ENCODE measurements at regions not wholly inside any gene's neighbourhood (a gene's known extent, or its start where the extent isn't known, plus 50 kb on each side); places are given as distances from the start of the nearest gene placed in this dataset.
A peak's percentile ranks its signal among the peaks of the same experiment; 100 is the strongest.

DNA sequence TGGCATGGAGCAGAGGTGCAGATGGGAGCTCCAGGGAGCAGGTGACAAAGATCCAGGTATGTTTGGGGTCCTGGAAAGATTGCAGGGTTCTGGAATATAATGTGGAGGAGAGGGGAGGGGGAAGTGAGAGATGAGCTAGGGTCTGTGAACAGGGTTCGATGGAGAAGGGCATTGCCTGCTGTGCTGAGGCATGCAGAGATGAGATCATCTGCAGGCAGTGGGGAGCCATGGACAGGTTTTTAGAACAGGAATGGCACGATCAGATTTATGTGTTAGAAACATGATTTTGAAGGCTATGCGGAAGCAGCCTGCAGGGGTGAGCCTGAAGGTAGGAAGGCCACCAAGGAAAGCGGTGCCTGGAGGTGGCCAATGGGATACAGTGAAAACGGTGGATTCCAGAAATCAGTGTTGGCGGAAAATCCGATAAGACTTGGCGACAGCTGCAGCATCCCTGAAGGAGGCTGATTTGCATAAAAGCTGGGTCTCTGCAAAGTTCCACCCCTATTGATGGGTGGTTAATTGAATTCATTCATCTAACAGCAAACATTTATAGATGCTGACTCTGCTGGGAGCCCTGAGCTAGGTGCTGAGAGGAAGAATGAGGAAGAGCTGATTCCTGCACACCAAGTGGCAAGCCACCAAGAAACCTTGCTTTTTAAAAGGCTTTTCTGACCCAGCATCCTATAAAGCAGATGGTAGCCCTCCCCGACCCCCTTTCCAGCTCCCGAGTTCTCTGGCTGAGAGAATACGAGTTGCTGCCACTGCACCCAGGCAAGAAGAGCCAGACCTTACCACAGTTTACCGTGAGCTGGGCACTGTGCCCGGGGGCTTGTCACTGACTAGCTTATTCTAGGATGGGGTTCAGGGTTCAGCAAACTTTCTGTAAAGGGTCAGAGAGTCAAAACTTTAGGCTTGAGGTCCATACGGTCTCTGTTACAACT lies 139.2 kb upstream of the SMIM23 start:
- Mint-ChIP-seq H3K27ac (no peak overlapping the region), H3K4me3 (no peak overlapping the region)

DNA sequence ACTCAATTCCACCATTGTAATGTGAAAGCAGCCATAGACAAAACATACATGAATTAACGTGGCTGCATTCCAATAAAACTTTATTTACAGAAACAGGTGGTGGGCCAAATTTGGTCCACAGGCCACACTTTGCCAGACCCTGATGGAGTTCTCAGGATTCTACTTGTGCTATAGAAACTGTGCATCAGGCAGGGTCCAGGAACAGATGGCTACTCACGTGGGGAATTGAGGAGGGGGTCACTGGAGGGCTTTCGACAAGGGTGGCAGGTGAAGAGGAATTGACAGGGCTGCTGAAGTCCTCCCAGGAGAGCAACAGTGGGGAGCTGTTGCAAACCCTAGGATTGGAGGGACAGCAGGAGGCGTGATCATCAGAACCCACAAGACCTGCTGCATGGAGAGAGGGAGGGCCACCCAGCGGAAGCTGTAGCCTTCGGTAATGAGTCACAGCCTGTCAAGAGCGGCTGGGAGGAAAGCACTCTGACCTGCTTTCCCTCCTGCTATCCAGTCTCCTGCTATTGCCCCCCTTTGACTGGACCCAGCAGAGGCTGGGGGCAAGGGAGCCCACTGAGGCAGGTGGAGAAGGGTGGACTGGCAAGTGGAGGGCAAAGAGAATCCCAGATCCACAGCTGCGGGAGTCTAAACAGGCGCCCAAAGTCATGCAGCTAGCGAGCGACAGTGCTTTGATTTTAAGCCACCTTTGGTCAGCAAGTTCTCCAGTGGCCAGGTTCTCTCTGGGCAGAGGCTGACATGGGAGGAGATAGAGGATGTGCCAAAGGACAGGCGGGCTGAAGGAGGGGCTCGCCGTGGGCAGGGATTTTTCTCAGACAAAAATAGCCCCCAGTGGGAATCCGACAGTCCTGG lies 138.3 kb upstream of the SMIM23 start:
- Mint-ChIP-seq H3K4me1 (no peaks in the 10 kb centered on the region), H3K36me3 (ENCODE audit: low read depth) (no peaks in the 10 kb centered on the region), H3K9me3 (no peaks in the 10 kb centered on the region), H3K27me3 (peaks cover 20% of the 10 kb centered on the region), H3K4me3 (no peak overlapping the region), H3K27ac (no peak overlapping the region)
- peak; percentile 60 for ATAC-seq (replicated peaks)

More for the DNA sequence above, 139.2 kb upstream of the SMIM23 start:
- no peaks in the 10 kb centered on the region for H3K4me1 Mint-ChIP-seq
- no peak for ATAC-seq (replicated peaks)
- no peaks in the 10 kb centered on the region for H3K36me3 Mint-ChIP-seq (ENCODE audit: low read depth)
- H3K27me3 Mint-ChIP-seq = peaks cover 20% of the 10 kb centered on the region
- no peaks in the 10 kb centered on the region for H3K9me3 Mint-ChIP-seq

DNA sequence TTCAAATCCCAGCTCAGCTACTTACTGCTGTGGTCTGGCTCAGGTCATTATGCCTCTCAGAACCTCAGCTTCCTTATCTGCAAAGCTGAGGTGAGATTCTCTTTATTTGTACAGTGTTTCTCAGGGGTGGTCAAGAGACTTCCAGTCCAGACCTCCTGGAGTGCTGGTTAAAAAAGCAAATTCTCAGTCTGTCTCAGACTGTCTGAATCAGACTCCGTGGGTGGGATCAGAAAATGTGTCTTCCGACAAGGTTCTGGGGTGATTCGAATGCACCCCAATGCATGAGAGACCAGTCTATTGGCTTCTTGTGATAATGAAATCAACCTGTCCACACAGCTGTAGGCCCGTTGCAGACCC lies 137.7 kb upstream of the SMIM23 start:
- Mint-ChIP-seq H3K9me3 (no peaks in the 10 kb centered on the region), H3K4me3 (no peak overlapping the region), H3K4me1 (no peaks in the 10 kb centered on the region), H3K27ac (no peak overlapping the region), H3K27me3 (peaks cover 20% of the 10 kb centered on the region), H3K36me3 (ENCODE audit: low read depth) (no peaks in the 10 kb centered on the region)
- ATAC-seq (replicated peaks) = no peak

DNA sequence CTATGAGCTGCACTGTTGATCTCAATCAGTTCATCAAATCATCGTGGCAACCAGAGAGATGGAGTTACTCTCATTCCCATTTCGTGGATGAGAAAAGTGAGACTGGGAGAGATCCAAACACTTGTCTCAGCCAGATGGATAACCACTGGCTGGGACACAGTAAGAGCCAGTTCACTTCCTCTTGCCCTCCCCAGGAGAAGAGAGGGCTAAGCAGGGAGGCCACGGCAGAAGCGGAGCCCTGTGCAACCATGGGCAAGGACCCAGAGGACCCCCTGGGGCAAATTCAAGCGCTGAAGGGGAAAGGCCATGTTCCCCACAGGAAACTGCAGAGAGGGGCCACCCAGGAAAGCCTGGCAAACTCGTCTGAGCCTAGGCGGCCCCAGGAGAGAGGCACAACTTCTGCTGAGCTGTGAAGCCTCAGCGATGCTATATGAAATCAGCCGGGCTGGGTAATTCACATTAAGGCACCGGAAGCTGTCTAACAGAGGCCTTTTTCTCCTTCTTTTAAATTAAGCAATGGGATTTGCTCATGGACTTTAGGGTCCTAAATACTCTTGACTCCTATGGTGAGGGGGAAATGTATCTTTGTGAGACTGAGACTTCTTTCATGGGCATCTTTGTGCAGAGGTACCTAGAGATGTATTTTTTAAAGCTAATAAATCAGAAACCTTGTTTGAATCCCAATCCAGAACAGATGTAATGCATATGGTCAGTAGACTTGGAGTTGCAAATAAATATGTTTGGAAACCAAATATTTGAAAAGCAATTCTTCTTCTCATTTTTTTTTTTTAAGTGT lies 137.1 kb upstream of the SMIM23 start:
- Mint-ChIP-seq H3K4me3 (no peak overlapping the region), H3K4me1 (no peaks in the 10 kb centered on the region), H3K27ac (no peak overlapping the region), H3K9me3 (no peaks in the 10 kb centered on the region), H3K27me3 (peaks cover 25% of the 10 kb centered on the region), H3K36me3 (ENCODE audit: low read depth) (no peaks in the 10 kb centered on the region)
- no peak for ATAC-seq (replicated peaks)

DNA sequence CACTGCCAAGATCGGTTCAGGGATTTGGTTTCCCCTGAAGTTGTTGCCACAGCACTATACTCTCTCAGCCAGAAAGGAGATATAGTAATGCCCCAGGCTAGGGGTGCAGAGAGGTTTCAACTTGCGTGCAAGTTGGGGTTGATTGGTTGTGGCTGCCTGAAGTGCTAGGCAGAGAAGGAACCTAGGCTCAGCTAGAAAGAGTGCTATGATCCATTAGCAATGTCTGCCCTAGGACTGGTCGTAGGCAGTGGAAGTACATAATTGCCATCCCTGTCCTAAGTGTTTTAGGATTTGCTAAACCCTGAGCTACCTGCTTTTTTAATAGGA lies 136.6 kb upstream of the SMIM23 start:
- H3K4me3 Mint-ChIP-seq = no peak overlapping the region
- no peak overlapping the region for H3K27ac Mint-ChIP-seq
- H3K4me1 Mint-ChIP-seq = no peaks in the 10 kb centered on the region
- no peaks in the 10 kb centered on the region for H3K9me3 Mint-ChIP-seq
- peaks cover 21% of the 10 kb centered on the region for H3K27me3 Mint-ChIP-seq
- H3K36me3 Mint-ChIP-seq (ENCODE audit: low read depth) = no peaks in the 10 kb centered on the region
- no peak for ATAC-seq (replicated peaks)

DNA sequence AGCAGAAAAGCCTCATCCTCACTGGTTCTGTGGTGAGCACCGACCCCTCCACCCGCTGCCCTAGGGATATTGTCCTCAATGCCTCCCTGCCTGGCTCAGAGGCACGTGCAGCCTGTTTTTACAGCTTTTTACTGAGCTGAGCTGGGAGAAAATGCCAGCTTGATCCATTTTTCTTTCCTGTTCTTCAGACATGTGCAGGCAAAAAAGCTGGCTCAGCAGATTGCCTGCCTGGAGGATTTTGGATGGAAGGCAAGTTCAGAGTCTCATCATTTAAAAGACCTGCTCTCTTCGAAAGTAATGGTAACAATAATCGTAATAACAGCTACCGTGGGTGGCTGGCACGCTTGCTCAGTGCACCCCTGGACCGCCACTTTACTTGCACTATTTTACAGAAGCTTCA lies 135.0 kb upstream of the SMIM23 start:
- Mint-ChIP-seq H3K4me3 (no peak overlapping the region), H3K36me3 (ENCODE audit: low read depth) (no peaks in the 10 kb centered on the region), H3K27ac (no peak overlapping the region), H3K27me3 (peaks cover 21% of the 10 kb centered on the region), H3K4me1 (no peaks in the 10 kb centered on the region), H3K9me3 (no peaks in the 10 kb centered on the region)
- ATAC-seq (replicated peaks) = no peak

DNA sequence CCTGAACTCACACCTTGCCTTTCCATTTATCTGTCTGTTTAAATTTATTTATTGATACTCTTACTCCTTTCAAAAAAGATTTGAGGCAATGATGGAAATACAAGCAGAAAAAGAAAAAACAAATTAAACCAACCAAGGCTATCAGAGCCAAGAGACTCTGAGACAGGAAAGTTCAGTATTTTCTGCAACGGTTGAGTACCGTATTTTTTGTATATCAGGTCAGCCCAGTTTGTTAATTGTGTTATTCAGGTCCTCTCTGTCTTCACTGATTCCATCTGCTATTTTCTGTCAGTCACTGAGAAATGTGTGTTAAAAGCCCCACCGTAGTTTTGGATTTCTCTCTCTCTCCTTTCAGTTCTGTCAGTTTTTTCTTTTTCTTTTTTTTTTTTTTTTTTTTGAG lies 134.5 kb upstream of the SMIM23 start:
- H3K36me3 Mint-ChIP-seq (ENCODE audit: low read depth) = no peaks in the 10 kb centered on the region
- no peak overlapping the region for H3K27ac Mint-ChIP-seq

DNA sequence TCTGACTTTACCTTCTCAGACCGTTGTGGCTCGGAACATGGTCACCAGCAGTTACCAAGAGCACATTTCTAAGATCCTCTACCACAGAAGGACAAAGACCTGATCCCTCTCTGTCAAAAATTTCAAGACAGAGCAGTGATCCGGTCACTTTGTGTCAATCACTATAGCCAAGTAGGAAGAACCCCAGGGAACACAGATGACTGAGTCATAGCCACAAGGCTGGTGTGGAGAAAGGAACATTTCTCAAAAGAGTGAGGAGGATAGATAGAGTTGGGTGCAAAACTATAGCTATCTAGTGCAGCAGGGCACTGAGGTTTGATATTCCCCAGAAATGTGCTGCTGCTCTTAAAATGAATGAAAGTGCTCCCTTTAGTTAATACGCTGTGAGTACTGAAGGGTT lies 130.7 kb upstream of the SMIM23 start:
- Mint-ChIP-seq H3K36me3 (ENCODE audit: low read depth) (no peaks in the 10 kb centered on the region), H3K4me1 (no peaks in the 10 kb centered on the region), H3K27ac (no peak overlapping the region), H3K27me3 (peaks cover 11% of the 10 kb centered on the region), H3K4me3 (no peak overlapping the region), H3K9me3 (no peaks in the 10 kb centered on the region)
- no peak for ATAC-seq (replicated peaks)

More for the DNA sequence above, 134.5 kb upstream of the SMIM23 start:
- Mint-ChIP-seq H3K4me1 (no peaks in the 10 kb centered on the region), H3K4me3 (no peak overlapping the region), H3K9me3 (no peaks in the 10 kb centered on the region), H3K27me3 (peaks cover 16% of the 10 kb centered on the region)
- ATAC-seq (replicated peaks) = no peak

DNA sequence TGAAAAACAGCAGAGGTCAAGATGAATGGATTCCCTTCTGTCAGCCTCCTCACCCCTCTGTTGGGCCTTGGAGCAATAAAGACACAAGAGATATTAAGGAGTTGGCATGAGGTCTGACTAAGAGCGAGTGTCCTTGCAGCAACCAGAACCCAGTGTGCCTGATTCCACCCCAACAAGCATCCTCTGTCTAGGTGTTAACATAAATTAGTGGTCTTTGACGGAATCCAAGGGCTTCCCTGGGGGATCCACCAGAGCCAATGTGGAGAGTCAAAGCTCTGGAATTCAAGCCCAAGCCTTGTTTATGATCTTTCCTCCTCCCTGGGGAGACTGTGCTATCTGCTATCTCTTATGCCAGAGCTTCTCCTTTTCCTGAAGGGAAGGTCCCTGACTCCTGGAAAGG lies 128.1 kb upstream of the SMIM23 start:
- Mint-ChIP-seq H3K36me3 (ENCODE audit: low read depth) (no peaks in the 10 kb centered on the region), H3K9me3 (no peaks in the 10 kb centered on the region), H3K4me1 (no peaks in the 10 kb centered on the region), H3K27me3 (peaks cover 11% of the 10 kb centered on the region), H3K4me3 (no peak overlapping the region), H3K27ac (no peak overlapping the region)
- ATAC-seq (replicated peaks) = no peak

DNA sequence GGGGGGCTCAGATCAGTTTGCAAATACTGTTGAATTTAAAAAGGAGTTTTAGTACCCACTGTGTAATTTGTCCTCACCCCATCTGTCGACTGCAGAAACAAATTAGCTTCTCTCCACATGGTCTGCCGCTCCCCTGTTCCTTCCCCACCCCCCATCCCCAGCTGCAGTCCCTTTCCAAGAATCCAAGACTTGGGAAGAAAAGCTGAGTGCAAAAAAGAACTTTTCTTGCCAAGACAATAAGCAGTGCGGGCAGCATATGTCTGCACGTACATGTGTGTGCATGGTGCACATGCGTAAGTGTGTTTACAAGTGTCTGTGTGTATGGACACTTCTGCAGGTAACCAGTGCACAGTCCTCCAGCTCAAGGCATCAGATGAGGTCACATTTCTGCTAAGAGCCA lies 125.7 kb upstream of the SMIM23 start:
- Mint-ChIP-seq H3K27ac (no peak overlapping the region), H3K9me3 (no peaks in the 10 kb centered on the region)
- no peak for ATAC-seq (replicated peaks)

DNA sequence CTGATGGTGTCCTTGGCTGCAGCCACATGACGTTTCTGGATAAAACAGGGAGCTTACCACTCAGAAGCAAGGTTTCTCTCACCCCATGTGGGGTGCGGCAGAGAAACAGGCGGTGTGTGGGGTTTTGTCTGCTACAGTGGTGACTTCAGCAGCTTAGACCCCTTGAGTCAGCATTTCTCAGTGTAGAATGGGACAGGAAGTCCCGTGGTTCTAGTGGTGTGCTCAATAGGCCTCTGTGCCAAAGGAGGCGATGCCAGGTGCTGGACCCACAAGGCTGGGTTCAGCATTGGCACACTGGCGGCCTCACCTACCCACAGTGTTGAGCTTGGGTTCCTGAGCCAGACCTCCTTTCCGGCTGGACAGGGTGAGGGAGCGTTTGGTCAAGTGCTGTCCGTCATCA lies 125.2 kb upstream of the SMIM23 start:
- Mint-ChIP-seq H3K36me3 (ENCODE audit: low read depth) (no peaks in the 10 kb centered on the region), H3K27me3 (peaks cover 4% of the 10 kb centered on the region), H3K27ac (no peak overlapping the region), H3K4me3 (no peak overlapping the region), H3K9me3 (no peaks in the 10 kb centered on the region), H3K4me1 (no peaks in the 10 kb centered on the region)
- ATAC-seq (replicated peaks) = no peak

More for the DNA sequence above, 125.7 kb upstream of the SMIM23 start:
- no peaks in the 10 kb centered on the region for H3K4me1 Mint-ChIP-seq
- no peak overlapping the region for H3K4me3 Mint-ChIP-seq
- no peaks in the 10 kb centered on the region for H3K36me3 Mint-ChIP-seq (ENCODE audit: low read depth)
- H3K27me3 Mint-ChIP-seq = peaks cover under 1% of the 10 kb centered on the region

DNA sequence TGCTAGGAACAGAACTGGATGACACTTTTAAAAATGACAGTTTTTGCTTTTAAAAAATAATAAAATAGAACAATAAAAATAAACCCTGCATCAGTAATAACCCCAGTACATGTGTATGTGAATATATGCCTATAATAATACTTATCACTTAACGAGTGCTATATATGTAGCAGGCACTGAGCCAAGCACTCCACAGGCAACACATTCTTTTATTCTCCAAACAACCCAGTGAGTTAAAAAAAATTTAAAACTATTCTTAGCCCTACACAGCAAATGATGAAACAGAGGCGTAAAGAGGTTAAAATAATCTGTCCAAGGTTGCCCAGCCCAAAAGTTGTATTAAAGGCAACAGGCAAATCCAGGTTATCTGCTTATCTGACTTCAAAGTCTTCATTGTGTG lies 124.5 kb upstream of the SMIM23 start:
- no peak overlapping the region for H3K27ac Mint-ChIP-seq
- no peak overlapping the region for H3K4me3 Mint-ChIP-seq
- no peaks in the 10 kb centered on the region for H3K4me1 Mint-ChIP-seq
- no peaks in the 10 kb centered on the region for H3K36me3 Mint-ChIP-seq (ENCODE audit: low read depth)
- ATAC-seq (replicated peaks) = no peak
- H3K9me3 Mint-ChIP-seq = no peaks in the 10 kb centered on the region
- H3K27me3 Mint-ChIP-seq = peaks cover 5% of the 10 kb centered on the region

DNA sequence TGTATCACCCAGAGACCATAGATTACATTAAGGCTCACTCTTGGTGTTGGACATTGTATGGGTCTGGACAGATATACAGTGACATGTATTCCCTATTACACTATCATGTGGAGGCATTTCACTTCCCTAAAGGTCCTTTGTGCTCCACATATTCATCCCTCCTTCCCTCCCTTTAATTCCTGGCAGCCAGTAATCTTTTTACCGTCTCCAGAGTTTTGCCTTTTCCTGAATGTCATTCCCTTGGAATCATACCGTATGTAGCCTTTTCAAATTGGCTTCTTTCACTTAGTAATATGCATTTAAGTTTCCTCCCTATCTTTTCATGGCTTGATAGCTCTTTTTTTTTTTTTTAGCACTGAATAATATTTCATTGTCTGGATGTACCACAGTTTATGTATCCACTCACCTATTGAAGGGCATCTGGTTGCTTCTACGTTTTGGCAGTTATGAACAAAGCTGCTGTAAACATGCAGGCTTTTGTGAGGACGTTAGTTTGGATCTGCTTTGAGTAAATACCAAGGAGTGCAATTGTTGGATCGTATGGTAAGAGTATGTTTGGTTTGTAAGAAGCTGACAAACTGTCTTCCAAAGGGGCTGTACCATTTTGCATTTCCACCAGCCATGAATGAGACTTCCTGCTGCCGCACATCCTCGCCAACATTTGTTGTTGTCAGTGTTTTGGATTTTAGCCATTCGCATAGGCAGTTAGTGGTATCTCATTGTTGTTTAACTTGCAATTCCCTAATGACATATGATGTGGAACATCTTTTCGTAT lies 122.1 kb upstream of the SMIM23 start:
- Mint-ChIP-seq H3K4me1 (no peaks in the 10 kb centered on the region), H3K36me3 (ENCODE audit: low read depth) (no peaks in the 10 kb centered on the region), H3K4me3 (no peak overlapping the region), H3K27me3 (peaks cover 5% of the 10 kb centered on the region), H3K27ac (no peak overlapping the region), H3K9me3 (no peaks in the 10 kb centered on the region)
- no peak for ATAC-seq (replicated peaks)

DNA sequence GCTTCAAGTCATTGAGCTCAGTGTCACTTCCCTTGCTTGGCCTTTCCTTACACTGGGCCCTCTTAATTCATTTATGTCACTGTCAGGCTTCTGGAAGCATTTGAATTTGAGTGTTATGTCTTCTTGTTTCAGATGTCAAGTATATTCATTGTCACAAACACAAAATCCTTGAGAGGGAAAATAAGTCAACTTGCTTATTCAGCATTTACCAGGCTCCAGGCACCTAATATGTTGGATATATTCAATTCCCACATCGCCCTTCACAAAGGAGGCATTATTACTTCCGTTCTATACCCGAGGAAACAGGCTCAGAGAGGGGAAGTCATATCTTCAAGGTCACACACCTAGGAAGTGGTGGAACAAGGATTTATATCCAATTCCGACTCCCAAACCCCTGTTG lies 121.1 kb upstream of the SMIM23 start:
- no peak for ATAC-seq (replicated peaks)
- no peaks in the 10 kb centered on the region for H3K4me1 Mint-ChIP-seq
- no peak overlapping the region for H3K4me3 Mint-ChIP-seq
- H3K9me3 Mint-ChIP-seq = no peaks in the 10 kb centered on the region
- no peak overlapping the region for H3K27ac Mint-ChIP-seq
- H3K27me3 Mint-ChIP-seq = peaks cover 5% of the 10 kb centered on the region
- H3K36me3 Mint-ChIP-seq (ENCODE audit: low read depth) = no peaks in the 10 kb centered on the region

Data from activated T-helper 17 cell treated with anti-CD3 and anti-CD28 coated beads, Interleukin-2, amount 50 U/mL, for 72 hours (primary cell).